Vagina (tissue), 2 donors: ENCODE measurements at regions not wholly inside any gene's neighbourhood (a gene's known extent, or its start where the extent isn't known, plus 50 kb on each side); places are given as distances from the start of the nearest gene placed in this dataset.

ENCODE experiments used
- POLR2A ChIP-seq, 2 donors: fragments of 450-650 bp; IDR thresholded peaks; one replicate each; pipeline ENCODE4 v1.6.1; 2017; ENCODE audit warnings: antibody characterized with exemption in 2 of 2, mild to moderate bottlenecking in 2 of 2, moderate library complexity in 2 of 2
- POLR2AphosphoS5 ChIP-seq, 2 donors: sonication (generic); formaldehyde crosslinking; IDR thresholded peaks; one replicate each; pipeline ENCODE4 v1.9.0; 2017; ENCODE audit warnings: antibody characterized with exemption in 2 of 2, mild to moderate bottlenecking in 2 of 2, low read depth in 1 of 2; ENCODE audit not compliant: insufficient read depth in 1 of 2
- TF ChIP-seq, protein P1 (sequence below), 3 experiments: fragments of 450-650 bp in 2 of 3; fragments of 200-600 bp in 1 of 3; sonication (generic) in 1 of 3; IDR thresholded peaks; one replicate each; pipeline ENCODE4 v1.5.1; 2017 to 2019; ENCODE audit warnings: antibody characterized with exemption in 3 of 3, mild to moderate bottlenecking in 2 of 3, moderate library complexity in 2 of 3

DNA sequence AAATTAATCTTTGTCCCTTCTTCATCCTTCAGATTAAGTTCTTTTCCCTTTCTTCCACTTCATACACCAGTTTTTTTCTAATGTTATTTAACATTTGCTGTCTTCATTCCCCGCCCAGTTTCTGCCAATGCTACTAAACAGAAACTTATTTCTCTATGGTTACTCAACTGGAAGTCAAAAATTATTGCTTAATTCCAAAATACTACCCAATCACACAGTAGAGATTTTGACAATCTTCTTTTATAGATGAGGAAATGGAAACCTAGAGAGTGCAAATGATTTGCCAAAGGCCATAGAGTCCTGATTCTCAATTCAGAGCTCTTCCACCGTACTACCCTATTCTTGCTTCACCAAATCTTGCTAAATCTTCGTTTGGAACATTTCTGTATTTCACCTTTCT, 58.1 kb upstream of the SH3GLB1 start:
- TF ChIP-seq, protein P1, sequence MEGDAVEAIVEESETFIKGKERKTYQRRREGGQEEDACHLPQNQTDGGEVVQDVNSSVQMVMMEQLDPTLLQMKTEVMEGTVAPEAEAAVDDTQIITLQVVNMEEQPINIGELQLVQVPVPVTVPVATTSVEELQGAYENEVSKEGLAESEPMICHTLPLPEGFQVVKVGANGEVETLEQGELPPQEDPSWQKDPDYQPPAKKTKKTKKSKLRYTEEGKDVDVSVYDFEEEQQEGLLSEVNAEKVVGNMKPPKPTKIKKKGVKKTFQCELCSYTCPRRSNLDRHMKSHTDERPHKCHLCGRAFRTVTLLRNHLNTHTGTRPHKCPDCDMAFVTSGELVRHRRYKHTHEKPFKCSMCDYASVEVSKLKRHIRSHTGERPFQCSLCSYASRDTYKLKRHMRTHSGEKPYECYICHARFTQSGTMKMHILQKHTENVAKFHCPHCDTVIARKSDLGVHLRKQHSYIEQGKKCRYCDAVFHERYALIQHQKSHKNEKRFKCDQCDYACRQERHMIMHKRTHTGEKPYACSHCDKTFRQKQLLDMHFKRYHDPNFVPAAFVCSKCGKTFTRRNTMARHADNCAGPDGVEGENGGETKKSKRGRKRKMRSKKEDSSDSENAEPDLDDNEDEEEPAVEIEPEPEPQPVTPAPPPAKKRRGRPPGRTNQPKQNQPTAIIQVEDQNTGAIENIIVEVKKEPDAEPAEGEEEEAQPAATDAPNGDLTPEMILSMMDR (IDR thresholded peaks at IDR 0.05) = no peak
- TF ChIP-seq POLR2AphosphoS5 (IDR thresholded peaks at IDR 0.05; ENCODE audit: insufficient read depth in 1 of 2, low read depth in 1 of 2) (no peak), POLR2A (IDR thresholded peaks at IDR 0.05) (no peak)
